Mucosa of descending colon (tissue), 3 donors: ENCODE measurements at regions not wholly inside any gene's neighbourhood (a gene's known extent, or its start where the extent isn't known, plus 50 kb on each side); places are given as distances from the start of the nearest gene placed in this dataset.

Experiments used
- ATAC-seq: fragments of 200-7000 bp; cut with Tn5 transposase; one replicate; pipeline ENCODE4 v1.9.1; 2020; ENCODE audit warnings: mild to moderate bottlenecking, moderate library complexity
- DNase-seq, 3 donors: peaks; one replicate each; pipeline ENCODE4 v3.0.0-alpha.2; 2020
- H3K36me3 ChIP-seq: fragments of 200-600 bp; one replicate; pipeline ENCODE4 v1.8.0; 2021; ENCODE audit warnings: low read depth, mild to moderate bottlenecking
- H3K4me1 ChIP-seq: fragments of 200-600 bp; one replicate; pipeline ENCODE4 v1.8.0; 2021; ENCODE audit warnings: low read depth, mild to moderate bottlenecking
- H3K4me3 ChIP-seq: fragments of 200-600 bp; one replicate; pipeline ENCODE4 v1.8.0; 2021; ENCODE audit warnings: mild to moderate bottlenecking
- H3K9me3 ChIP-seq: fragments of 200-600 bp; one replicate; pipeline ENCODE4 v1.8.0; 2021; ENCODE audit warnings: mild to moderate bottlenecking
- CTCF ChIP-seq: fragments of 200-600 bp; IDR thresholded peaks from one replicate; pipeline ENCODE4 v1.8.0; 2022; ENCODE audit warnings: antibody characterized with exemption, mild to moderate bottlenecking
- intact Hi-C, 2 donors: fragments of 100-400 bp; cut with DNase I in 1 of 2; cut with micrococcal nuclease in 1 of 2; formaldehyde crosslinking; loops; one replicate each; pipeline versions ENCODE4 v1.11.0 to v1.11.1; 2022; cut with DNase I, micrococcal nuclease
- donor health status: DM: no; HTN: no; CAD: no; lungs with moderate emphysema.
- donor health status: DM: no; HTN: no; CAD: no.
- donor health status: DM: no; HTN: yes; CAD: no.

GRCh38 chr3:80068459-80068858 lies 300.7 kb upstream of the ROBO1 start:
- TF ChIP-seq CTCF = no peak
- intact Hi-C loops = no loop called here
- ATAC-seq (no peak), DNase-seq (no peak)
- Histone ChIP-seq H3K4me3 (no peak overlapping the region), H3K36me3 (no peaks in the 10 kb centered on the region), H3K9me3 (no peaks in the 10 kb centered on the region), H3K4me1 (no peaks in the 10 kb centered on the region)

GRCh38 chr3:80063535-80063934 lies 295.7 kb upstream of the ROBO1 start:
- ATAC-seq (no peak), DNase-seq (peak in 1 of 3 donors; percentile 29)
- H3K36me3 ChIP-seq = no peaks in the 10 kb centered on the region
- H3K4me3 ChIP-seq = no peak overlapping the region
- intact Hi-C loops = no loop called here
- H3K9me3 ChIP-seq = no peaks in the 10 kb centered on the region
- TF ChIP-seq CTCF = no peak
- H3K4me1 ChIP-seq = no peaks in the 10 kb centered on the region

- H3K9me3 ChIP-seq = no peaks in the 10 kb centered on the region
- no peaks in the 10 kb centered on the region for H3K4me1 ChIP-seq
- intact Hi-C loops = no loop called here
- ATAC-seq = no peak
- DNase-seq = no peak
- TF ChIP-seq CTCF = no peak
- H3K4me3 ChIP-seq = no peak overlapping the region
- H3K36me3 ChIP-seq = no peaks in the 10 kb centered on the region
Measured at GRCh38 chr3:80060664-80061063, 292.9 kb upstream of the ROBO1 start.

- intact Hi-C loops = no loop called here
- ATAC-seq (no peak), DNase-seq (no peak)
- TF ChIP-seq CTCF = no peak
- H3K4me1 ChIP-seq = no peaks in the 10 kb centered on the region
- no peak overlapping the region for H3K4me3 ChIP-seq
- H3K9me3 ChIP-seq = no peaks in the 10 kb centered on the region
- no peaks in the 10 kb centered on the region for H3K36me3 ChIP-seq
Measured at GRCh38 chr3:80055306-80055705, 287.5 kb upstream of the ROBO1 start.

- no peaks in the 10 kb centered on the region for H3K9me3 ChIP-seq
- TF ChIP-seq CTCF = no peak
- no peak overlapping the region for H3K4me3 ChIP-seq
- H3K4me1 ChIP-seq = no peaks in the 10 kb centered on the region
- DNase-seq = peak in 1 of 3 donors; percentile 37
- ATAC-seq = no peak
- intact Hi-C loops = no loop called here
- no peaks in the 10 kb centered on the region for H3K36me3 ChIP-seq
Measured at GRCh38 chr3:80052271-80052670, 284.5 kb upstream of the ROBO1 start.

- ATAC-seq = no peak
Measured at GRCh38 chr3:80051602-80051962, 283.8 kb upstream of the ROBO1 start.

More at GRCh38 chr3:80051602-80051962, 283.8 kb upstream of the ROBO1 start:
- DNase-seq = no peak
- intact Hi-C loops = no loop called here
- H3K4me3 ChIP-seq = no peak overlapping the region
- no peaks in the 10 kb centered on the region for H3K4me1 ChIP-seq
- TF ChIP-seq CTCF = no peak
- H3K9me3 ChIP-seq = no peaks in the 10 kb centered on the region
- H3K36me3 ChIP-seq = no peaks in the 10 kb centered on the region
